BE2C (cell line): ENCODE measurements at regions not wholly inside any gene's neighbourhood (a gene's known extent, or its start where the extent isn't known, plus 50 kb on each side); places are given as distances from the start of the nearest gene placed in this dataset.

Experiments used
- DNase-seq: peaks from one replicate; pipeline ENCODE4 v3.0.0-alpha.2; 2020
- H3K27me3 ChIP-seq: fragments of 250-450 bp; sonication (Bioruptor Pico); 2 replicates; pipeline ENCODE4 v1.5.1; 2020; ENCODE audit warnings: mild to moderate bottlenecking
- H3K36me3 ChIP-seq: fragments of 250-450 bp; sonication (Bioruptor Pico); 2 replicates; pipeline ENCODE4 v1.5.1; 2020; ENCODE audit warnings: mild to moderate bottlenecking
- H3K4me1 ChIP-seq: fragments of 250-450 bp; sonication (Bioruptor Pico); 2 replicates; pipeline ENCODE4 v1.5.1; 2020
- H3K4me3 ChIP-seq: 2 replicates; pipeline ENCODE4 v1.5.1; 2011; ENCODE audit warnings: low read depth, low read length
- H3K9me3 ChIP-seq: fragments of 250-450 bp; sonication (Bioruptor Pico); 2 replicates; pipeline ENCODE4 v1.5.1; 2020
- TF ChIP-seq, protein P1 (sequence below): IDR thresholded peaks from 2 replicates; pipeline ENCODE4 v1.5.1; 2012; ENCODE audit warnings: mild to moderate bottlenecking, low read depth, low read length

GRCh38 chr12:19584732-19585131, 145.4 kb downstream of the AEBP2 start:
- DNase-seq = no peak
- H3K36me3 ChIP-seq = no peaks in the 10 kb centered on the region
- H3K9me3 ChIP-seq = peaks cover 6% of the 10 kb centered on the region
- no peak overlapping the region for H3K4me3 ChIP-seq
- H3K27me3 ChIP-seq = no peaks in the 10 kb centered on the region
- H3K4me1 ChIP-seq = no peaks in the 10 kb centered on the region
- TF ChIP-seq, protein P1, sequence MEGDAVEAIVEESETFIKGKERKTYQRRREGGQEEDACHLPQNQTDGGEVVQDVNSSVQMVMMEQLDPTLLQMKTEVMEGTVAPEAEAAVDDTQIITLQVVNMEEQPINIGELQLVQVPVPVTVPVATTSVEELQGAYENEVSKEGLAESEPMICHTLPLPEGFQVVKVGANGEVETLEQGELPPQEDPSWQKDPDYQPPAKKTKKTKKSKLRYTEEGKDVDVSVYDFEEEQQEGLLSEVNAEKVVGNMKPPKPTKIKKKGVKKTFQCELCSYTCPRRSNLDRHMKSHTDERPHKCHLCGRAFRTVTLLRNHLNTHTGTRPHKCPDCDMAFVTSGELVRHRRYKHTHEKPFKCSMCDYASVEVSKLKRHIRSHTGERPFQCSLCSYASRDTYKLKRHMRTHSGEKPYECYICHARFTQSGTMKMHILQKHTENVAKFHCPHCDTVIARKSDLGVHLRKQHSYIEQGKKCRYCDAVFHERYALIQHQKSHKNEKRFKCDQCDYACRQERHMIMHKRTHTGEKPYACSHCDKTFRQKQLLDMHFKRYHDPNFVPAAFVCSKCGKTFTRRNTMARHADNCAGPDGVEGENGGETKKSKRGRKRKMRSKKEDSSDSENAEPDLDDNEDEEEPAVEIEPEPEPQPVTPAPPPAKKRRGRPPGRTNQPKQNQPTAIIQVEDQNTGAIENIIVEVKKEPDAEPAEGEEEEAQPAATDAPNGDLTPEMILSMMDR = no peak

DNA sequence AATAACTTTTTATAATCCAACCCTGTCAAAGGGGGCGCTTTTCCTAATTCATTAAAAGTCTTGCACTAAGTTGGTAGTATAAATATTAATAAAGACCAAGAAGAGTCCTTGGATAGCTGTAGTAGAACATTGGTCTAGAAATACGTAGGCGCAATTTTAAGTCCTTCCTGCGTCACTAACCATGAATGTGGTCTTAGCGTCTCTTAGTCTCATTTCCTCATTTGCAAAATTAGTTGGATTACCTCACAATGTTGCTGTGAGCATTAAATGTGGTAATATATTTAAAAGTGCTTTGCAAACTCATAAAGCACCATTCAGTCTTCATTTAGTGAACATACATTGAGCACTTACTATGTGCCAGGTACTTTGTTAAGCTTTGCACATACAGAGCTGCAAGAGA, 149.7 kb downstream of the AEBP2 start:
- no peaks in the 10 kb centered on the region; the same call in 1 of the 2 replicates for H3K4me1 ChIP-seq
- TF ChIP-seq, protein P1 = no peak
- no peak for DNase-seq
- H3K27me3 ChIP-seq = no peaks in the 10 kb centered on the region
- H3K9me3 ChIP-seq = no peaks in the 10 kb centered on the region; the same call in 1 of the 2 replicates
- no peak overlapping the region for H3K4me3 ChIP-seq
- no peaks in the 10 kb centered on the region for H3K36me3 ChIP-seq

DNA sequence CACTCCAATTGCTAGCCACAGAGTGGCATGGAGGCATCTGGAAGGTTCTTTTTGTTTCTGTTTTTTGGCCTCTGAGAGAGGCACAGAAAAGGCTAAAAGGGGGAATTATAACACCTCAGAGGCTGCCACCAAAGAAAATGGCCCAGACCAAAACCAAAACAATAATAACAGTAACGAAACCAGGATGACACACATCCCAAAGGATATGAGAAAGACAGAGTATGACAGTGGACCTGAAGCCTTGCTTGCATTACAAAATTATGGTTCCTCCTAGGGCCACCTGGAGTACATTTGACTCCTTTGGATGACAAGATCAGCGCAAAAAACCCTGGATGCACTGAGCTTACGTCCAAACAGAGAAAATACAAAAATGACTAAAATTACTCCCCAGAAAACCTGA, 152.7 kb downstream of the AEBP2 start:
- TF ChIP-seq, protein P1 = no peak
- H3K9me3 ChIP-seq = no peaks in the 10 kb centered on the region
- no peak for DNase-seq

DNA sequence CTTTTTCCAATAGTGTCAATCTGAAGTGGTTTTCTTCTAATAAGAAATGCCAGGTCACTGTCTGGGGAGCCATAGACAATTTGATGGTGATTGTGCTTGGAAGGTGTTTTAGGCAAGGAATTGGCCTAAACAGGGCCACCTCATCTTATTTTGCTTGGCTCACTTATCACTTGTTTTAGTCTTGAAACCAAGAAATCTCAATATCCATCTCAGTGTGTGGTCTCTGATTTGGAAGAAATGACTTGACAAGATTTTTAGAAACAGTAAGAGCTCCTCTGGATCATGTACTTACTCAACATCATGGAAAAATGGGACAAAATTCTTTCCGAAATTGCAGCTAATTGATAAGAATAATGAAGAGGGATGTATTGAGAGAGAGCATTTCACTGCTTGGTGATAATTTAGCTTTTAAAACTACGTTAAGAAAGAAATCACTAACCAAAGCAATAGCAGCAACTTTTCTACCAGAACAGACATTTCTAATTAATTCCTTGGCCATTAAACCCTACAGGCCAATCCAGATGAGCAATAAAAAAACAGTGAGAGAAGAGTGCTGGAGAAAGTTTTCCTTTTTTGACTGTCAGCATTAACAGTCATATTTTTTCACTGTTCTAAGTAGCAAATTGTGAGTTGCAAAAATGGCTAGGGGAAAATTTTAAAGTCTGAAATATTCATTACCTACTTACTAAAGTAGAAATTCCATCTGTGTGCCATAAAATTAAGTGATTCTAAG, 157.3 kb downstream of the AEBP2 start:
- Histone ChIP-seq H3K4me1 (no peaks in the 10 kb centered on the region; the same call in 1 of the 2 replicates), H3K9me3 (no peaks in the 10 kb centered on the region), H3K36me3 (no peaks in the 10 kb centered on the region), H3K4me3 (no peak overlapping the region), H3K27me3 (no peaks in the 10 kb centered on the region)
- TF ChIP-seq, protein P1 = no peak
- DNase-seq = no peak

More for the DNA sequence above, 152.7 kb downstream of the AEBP2 start:
- no peak overlapping the region for H3K4me3 ChIP-seq
- no peaks in the 10 kb centered on the region for H3K36me3 ChIP-seq
- H3K27me3 ChIP-seq = no peaks in the 10 kb centered on the region
- H3K4me1 ChIP-seq = no peaks in the 10 kb centered on the region; the same call in 1 of the 2 replicates

- H3K4me3 ChIP-seq = no peak overlapping the region
- H3K36me3 ChIP-seq = no peaks in the 10 kb centered on the region
- H3K4me1 ChIP-seq = no peaks in the 10 kb centered on the region; the same call in 1 of the 2 replicates
- H3K9me3 ChIP-seq = no peaks in the 10 kb centered on the region
- H3K27me3 ChIP-seq = no peaks in the 10 kb centered on the region
- DNase-seq = no peak
- TF ChIP-seq, protein P1 = no peak
Observed at GRCh38 chr12:19597167-19598026, 158.1 kb downstream of the AEBP2 start.
